ENCODE measurements at regions not wholly inside any gene's neighbourhood (a gene's known extent, or its start where the extent isn't known, plus 50 kb on each side); places are given as distances from the start of the nearest gene placed in this dataset.

- no peak for DNase-seq
- Histone ChIP-seq H4K20me1 (ENCODE audit: insufficient read depth, low read length) (no peaks in the 10 kb centered on the region), H2BK5ac (ENCODE audit: low read depth, low read length, poor library complexity, severe bottlenecking) (no peak overlapping the region), H3K27ac (ENCODE audit: insufficient read depth, low read length) (no peak overlapping the region), H3K4me2 (ENCODE audit: low read depth, low read length) (no peak overlapping the region), H2AFZ (replicated peaks; ENCODE audit: low read length, poor library complexity) (no peak overlapping the region), H3K27me3 (ENCODE audit: control insufficient read depth, insufficient read depth, low read length) (no peaks in the 10 kb centered on the region), H3K4me1 (ENCODE audit: control insufficient read depth, insufficient read depth, low read length) (no peaks in the 10 kb centered on the region), H3K4ac (ENCODE audit: low read depth, low read length) (no peak overlapping the region), H4K5ac (ENCODE audit: low read depth, low read length) (no peak overlapping the region), H2BK15ac (ENCODE audit: low read depth, low read length) (no peak overlapping the region), H2AK5ac (ENCODE audit: low read depth, low read length) (no peak overlapping the region), H3K4me3 (ENCODE audit: insufficient read depth, low read depth, low read length) (no peak overlapping the region), H2BK120ac (ENCODE audit: low read depth, low read length) (no peak overlapping the region), H3K56ac (ENCODE audit: extremely low read depth, insufficient read depth, low read length) (no peak overlapping the region), H3K23ac (ENCODE audit: low read depth, low read length) (no peak overlapping the region), H3K36me3 (ENCODE audit: control insufficient read depth, insufficient read depth, low read length) (no peaks in the 10 kb centered on the region), H3K79me1 (ENCODE audit: low read depth in 1 of 2, low read length in 2 of 2) (no peaks in the 10 kb centered on the region), H2BK20ac (ENCODE audit: low read depth, low read length) (no peak overlapping the region), H4K91ac (ENCODE audit: insufficient read depth, low read depth, low read length) (no peak overlapping the region), H3K9me1 (ENCODE audit: insufficient read depth, low read length) (no peaks in the 10 kb centered on the region), H3K9me3 (ENCODE audit: control insufficient read depth, insufficient read depth, low read length) (peaks cover 20% of the 10 kb centered on the region), H3K9ac (ENCODE audit: low read depth, low read length) (no peak overlapping the region), H4K8ac (ENCODE audit: low read depth in 2 of 2, low read length in 2 of 2) (no peak overlapping the region), H3K18ac (ENCODE audit: low read depth, low read length) (no peak overlapping the region), H3K14ac (replicated peaks; ENCODE audit: low read depth, low read length) (no peak overlapping the region), H2AK9ac (replicated peaks; ENCODE audit: low read depth, low read length, poor library complexity) (no peak overlapping the region)
- POLR2A ChIA-PET (ENCODE audit: unreplicated experiment) = no interaction called here
- in situ Hi-C loops (cut with MboI; ENCODE audit: low sequenced_read_pairs) (no loop called here), intact Hi-C loops (cut with micrococcal nuclease) (no loop called here), dilution Hi-C loops (cut with HindIII; ENCODE audit: low sequenced_read_pairs, unreplicated experiment) (no loop called here)
- WGBS, 2 experiments (ENCODE audit: extremely low coverage in 2 of 2, insufficient read length in 1 of 2) = 80% methylated on average over 1 of the region's 9 CpGs; no CpG with 5 or more reads in 1 of the 2 experiments
- no peak for TF ChIP-seq CTCF (conservative IDR thresholded peaks at IDR 0.05; ENCODE audit: low read depth, low read length)
- no peak for TF ChIP-seq POLR2A (IDR thresholded peaks at IDR 0.05; ENCODE audit: low read depth, low read length)
- TF ChIP-seq CHD1 (IDR thresholded peaks at IDR 0.05; ENCODE audit: low read depth, low read length) = no peak
- TF ChIP-seq SMC3 (IDR thresholded peaks at IDR 0.05; ENCODE audit: low read depth, low read length) = no peak
- no peak for TF ChIP-seq RAD21 (IDR thresholded peaks at IDR 0.05; ENCODE audit: low read length)
- TF ChIP-seq CEBPB (IDR thresholded peaks at IDR 0.05; ENCODE audit: low read depth, low read length) = no peak
- no peak for TF ChIP-seq FOS (IDR thresholded peaks at IDR 0.05; ENCODE audit: low read depth, low read length)
- no peak for TF ChIP-seq BHLHE40 (IDR thresholded peaks at IDR 0.05; ENCODE audit: low read depth, low read length)
- TF ChIP-seq USF2 (IDR thresholded peaks at IDR 0.05; ENCODE audit: low read depth, low read length) = no peak
- no peak for TF ChIP-seq MXI1 (IDR thresholded peaks at IDR 0.05; ENCODE audit: borderline replicate concordance, low read depth, low read length)
- no peak for TF ChIP-seq ELK1 (IDR thresholded peaks at IDR 0.05; ENCODE audit: borderline replicate concordance, low read depth, low read length)
- TF ChIP-seq RCOR1 (IDR thresholded peaks at IDR 0.05; ENCODE audit: insufficient replicate concordance, low read length) = no peak
- TF ChIP-seq MAFK (IDR thresholded peaks at IDR 0.05; ENCODE audit: low read depth, low read length) = no peak
- no peak for TF ChIP-seq NFE2L2 (IDR thresholded peaks at IDR 0.05; ENCODE audit: low read depth, low read length)
- TF ChIP-seq MAZ (IDR thresholded peaks at IDR 0.05; ENCODE audit: borderline replicate concordance, low read depth, low read length) = no peak
- no peak for TF ChIP-seq RFX5 (IDR thresholded peaks at IDR 0.05; ENCODE audit: low read depth, low read length)
- no peak for ATAC-seq (ENCODE audit: low read depth)
- CTCF ChIA-PET = no interaction called here
- no TSS peak for BruUV-seq (replicated peaks)
These were observed 194.3 kb downstream of the MYCN start for GRCh38 chr2:16134436-16135165.

Measured in IMR-90 (cell line).